NCI-H2227 treated with DMSO at 0.1 percent for 48 hours (cell line): ENCODE measurements at regions not wholly inside any gene's neighbourhood (a gene's known extent, or its start where the extent isn't known, plus 50 kb on each side); places are given as distances from the start of the nearest gene placed in this dataset.

ENCODE experiments used
- DNase-seq: peaks from one replicate; lab custom pipeline; 2025; lab: John Stamatoyannopoulos, UW

DNA sequence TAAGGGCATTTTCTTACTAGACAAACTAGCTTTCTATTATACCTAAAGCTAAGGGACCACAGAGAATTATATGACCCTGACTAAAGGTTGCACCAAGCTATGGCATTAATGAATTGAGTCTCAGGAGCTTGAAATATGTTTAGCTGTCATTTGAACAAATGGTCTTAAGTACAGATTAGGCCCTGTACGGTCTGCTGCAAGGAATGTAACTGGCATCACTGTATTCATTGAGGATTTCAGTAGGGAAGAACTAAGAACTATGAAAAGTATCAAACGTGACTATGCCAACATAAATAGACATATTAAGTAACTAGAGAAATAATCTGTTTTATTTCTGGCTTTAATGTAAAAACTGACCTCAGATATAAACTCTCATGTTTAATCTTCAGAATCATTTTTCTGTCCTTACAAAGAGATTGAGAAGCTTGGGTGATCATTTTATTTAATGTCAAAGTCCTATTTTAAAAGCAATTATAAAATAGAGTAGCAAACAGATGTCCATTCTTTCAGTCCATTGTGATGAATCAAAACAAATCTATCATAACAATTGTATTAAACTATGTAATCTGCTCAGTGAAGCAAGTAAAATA is 845.9 kb downstream of the MAT2B start:
- DNase-seq, result no peak

DNA sequence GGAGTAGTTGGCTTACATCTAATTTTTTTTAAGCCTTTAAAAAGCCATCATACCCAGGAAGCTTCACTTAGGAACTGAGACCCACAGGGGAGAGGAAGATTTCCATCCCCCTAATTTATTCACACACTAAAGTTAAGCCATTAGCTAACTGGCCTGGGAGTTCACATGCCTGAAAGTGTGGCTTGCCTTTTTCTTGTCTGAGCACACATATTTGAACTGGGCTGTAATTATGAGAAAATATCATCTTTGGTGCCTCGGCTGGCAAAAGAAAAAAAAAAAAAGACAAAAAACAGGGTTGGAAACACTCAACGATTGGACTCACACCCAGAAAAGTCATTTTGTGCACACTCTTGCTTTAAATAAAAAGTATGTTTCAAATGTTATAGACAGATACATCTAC is 847.3 kb downstream of the MAT2B start:
- DNase-seq, result peak; percentile 8

DNA sequence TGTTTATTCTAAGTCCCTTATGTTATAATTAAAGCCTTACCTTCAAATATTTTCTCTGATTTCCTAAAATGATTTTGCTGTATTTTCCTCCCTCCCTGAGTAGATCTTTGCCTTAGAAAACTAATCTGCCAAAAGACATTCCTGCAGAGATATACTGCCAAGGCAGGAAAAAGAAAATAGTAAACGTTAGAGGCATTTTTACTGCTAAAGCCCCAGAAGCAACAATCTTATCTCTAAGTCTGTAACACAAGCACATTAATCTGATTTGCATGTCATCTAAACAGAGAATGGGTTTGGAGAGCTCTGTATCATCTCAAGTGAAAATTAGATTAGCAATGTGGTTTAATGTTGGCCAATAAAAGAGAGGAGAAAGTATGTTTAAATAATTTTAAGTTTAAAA is 847.7 kb downstream of the MAT2B start:
- DNase-seq, result no peak

GRCh38 chr5:164354139-164354751 is 848.8 kb downstream of the MAT2B start:
- no peak for DNase-seq

DNA sequence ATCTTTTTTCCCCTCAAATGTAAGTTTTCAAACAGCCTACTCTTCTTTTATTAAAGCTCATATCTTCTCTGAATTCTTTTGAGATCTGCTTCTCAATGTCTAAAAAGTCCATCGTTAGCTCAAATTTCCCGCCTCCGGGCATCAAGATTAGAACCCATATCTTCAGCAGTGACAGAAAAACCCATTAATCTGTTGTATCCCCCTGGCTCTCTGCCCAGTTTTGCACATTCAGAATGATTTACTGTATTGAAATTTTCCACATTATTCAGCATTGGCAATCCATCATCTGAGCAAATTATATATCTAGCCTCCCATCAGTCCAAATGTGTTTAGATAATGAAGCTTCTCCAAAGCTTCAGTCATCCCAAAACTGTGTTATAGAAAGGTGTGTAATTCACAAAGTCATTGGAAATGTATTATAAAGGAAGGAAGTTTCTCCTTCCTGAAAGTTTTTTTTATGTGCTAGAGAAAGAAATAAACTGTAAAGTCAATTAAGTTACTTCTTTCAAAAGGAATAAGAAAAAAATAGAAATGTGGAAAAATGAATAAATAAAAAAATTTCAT is 849.9 kb downstream of the MAT2B start:
- peak; percentile 2 for DNase-seq

- no peak for DNase-seq
These were observed 851.4 kb downstream of the MAT2B start for GRCh38 chr5:164356790-164357189.

DNA sequence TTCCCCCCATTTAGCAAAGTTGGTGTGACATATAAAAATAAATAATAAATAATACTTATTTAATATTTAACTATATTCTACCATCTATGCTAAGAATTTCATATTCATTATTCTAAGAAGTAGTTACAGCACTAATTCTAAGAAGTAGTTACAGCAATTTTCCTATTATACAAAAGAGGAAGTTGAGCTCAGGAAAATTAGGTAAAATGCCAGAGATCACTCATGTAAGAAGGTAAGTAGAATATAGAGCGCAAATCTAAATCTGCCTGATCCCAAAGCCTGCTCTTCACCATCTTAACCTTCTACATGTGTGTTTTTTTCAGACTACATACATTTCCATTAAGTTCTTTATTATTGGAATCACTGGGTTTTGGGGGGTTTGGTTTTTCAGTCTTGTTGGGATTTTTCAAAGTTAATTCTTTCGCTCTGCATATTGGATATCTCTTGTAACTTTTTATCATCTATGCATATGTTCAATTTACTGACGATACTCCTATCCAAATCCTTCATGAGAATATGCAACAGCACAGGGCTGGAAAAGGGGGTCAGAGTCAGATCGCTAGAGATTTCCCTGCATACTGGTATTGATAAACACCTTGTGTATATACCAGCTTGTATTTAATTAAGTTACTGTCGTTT is 852.1 kb downstream of the MAT2B start:
- no peak for DNase-seq

DNA sequence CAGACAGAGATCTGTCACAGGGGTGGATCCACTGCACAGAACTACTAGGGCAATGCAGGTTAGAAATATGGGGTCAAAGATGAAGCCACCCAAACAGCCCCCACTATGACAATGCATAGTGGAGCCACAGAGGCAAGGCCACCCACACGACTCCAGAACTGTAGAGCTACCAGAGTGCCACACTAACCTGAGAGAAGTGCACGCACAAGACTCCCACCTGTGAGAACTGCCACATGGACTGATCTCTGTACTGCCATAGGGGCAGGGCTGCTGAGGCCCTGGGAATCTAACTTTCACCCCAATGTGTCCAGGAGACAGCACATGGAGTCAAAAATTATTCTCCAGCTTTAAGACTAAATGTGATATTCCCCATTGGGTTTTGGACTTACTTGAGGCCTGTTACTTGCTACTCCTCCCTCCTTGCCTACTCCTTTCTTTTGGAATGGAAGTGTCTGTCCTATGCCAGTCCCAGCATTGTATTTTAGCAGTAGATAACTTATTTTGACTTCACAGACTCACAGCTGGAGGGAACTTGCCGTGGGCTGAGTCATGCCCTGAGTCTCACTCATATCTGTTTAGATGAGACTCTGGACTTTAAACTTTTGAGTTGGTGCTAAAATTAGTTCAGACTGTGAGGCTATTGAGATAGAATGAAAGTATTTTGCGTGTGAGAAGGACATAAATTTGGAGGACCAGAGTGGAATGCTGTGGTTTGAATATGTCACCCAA is 853.3 kb downstream of the MAT2B start:
- DNase-seq, result no peak

DNA sequence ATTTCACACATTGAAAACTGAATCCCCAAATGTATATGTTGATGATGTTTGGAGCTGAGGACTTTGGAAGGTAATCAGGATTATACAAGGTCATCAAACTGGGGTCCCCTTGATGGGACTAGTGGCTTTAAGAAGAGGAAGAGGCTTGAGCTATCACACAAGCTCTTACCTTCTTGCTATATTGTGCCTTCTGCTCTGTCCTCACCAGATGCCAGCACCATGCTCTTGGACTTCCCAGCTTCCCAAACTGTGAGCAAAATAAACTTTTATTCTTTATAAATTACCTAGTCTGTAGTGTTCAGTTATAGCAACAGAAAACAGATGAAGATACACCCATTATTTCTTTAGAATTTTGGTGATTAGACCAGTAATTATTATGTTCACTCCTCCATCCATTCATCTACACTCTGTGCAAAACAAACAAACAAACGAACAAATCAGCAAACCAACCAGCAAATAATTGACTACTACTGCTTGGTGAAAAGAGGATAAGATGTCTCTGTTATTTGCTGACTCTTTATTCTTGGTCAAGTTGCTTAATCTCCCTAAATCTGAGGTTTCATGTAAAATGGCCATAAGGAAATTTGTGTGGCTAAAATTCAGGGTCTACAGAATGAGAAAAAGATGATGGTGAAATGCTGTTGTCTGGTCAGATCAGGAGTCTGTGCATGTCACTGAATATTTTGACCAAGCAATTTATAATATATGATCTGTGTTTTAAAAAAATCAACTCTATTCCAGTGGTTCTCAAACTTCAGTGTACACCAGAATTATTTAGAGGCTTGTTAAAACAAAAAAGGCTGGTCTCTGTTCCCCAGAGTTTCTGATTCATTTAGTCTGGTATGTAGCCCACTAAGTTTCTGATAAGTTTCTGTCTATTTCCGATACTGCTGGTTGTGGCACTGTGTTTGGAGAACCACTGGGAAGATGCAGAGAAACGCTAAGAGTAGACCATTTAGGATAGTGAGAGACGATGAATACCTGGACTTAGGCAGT is 854.1 kb downstream of the MAT2B start:
- DNase-seq, result no peak

DNA sequence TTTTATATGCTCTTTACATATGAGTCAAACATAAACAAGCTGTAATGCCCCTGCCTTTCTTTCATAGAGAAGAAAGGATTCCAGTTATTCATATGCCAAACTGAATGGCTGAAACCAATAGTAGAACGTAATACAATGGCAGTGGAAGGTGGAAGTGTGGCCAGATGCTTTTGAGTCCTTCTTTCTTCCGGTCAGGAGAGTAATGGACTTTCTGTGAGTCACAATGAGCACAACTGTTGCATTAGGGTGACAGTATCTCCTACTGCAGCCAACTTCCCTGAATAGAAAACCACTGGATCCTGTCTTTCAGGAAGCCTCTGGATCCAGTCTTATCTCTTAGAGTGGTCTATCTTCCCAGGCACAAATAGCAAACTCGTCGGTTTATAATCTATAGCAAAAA is 855.2 kb downstream of the MAT2B start:
- DNase-seq, result no peak

- no peak for DNase-seq
These were observed 856.6 kb downstream of the MAT2B start for GRCh38 chr5:164361986-164362385.

GRCh38 chr5:164362835-164363234 is 857.4 kb downstream of the MAT2B start:
- DNase-seq, result no peak

DNA sequence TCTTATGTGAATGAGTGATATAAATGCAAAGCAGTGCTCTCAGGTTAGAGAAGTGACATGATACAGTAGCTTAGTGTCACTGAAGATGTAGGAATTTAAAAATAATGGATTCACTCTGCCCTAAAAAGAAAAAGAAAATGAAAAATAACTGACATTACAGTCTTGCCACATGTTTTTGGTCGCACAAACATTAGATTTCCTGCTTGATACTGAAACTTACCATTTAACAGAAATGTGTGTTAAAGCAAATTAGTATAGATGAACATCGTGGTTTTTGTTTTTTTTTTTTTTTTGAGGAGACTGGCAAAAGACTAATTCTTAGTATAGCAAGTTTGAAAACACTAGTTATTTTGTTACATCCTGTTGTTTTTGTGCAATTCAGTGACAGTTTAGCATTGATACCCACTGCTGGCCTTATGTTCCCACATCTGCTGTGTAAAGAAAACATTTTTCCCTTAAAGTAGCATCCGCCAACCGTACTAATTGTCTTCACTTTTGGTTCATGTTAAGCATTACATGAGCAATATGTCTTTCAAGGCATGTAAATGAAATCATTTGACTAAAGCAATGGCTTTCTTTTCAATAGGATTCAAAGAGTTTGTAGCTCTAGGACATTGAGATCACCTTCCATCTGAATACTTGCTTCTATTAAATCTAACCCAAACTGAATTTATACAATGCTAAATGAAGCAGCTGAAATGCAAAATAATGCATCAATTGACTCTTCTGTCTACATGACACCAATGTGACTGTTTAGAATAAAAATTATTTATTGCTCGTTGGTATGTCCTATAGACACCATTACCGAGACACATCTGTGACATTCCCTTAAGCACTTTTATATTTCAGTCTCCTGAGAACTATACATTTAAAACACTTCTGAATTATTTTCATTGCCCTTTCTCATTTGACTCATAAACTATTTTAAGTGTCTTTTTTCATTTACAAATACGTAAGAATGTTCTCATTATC is 859.1 kb downstream of the MAT2B start:
- DNase-seq, result no peak

DNA sequence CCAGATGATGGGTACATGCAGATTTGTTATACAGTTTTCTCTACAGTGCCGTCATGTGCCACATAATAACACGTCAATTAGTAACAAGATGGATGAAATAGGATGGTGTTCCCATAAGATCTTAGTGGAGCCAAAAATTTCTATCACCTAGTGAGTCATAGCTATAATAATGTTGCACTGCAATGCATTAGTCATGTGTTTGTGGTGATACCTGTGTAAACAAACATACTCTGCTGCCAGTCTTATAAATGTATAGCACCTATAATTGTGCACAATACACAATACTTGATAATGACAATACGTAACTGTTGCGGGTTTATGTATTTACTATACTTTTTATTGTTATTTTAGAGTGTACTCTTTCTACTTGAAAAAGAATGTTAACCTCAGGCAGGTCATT is 865.4 kb downstream of the MAT2B start:
- DNase-seq, result no peak

DNA sequence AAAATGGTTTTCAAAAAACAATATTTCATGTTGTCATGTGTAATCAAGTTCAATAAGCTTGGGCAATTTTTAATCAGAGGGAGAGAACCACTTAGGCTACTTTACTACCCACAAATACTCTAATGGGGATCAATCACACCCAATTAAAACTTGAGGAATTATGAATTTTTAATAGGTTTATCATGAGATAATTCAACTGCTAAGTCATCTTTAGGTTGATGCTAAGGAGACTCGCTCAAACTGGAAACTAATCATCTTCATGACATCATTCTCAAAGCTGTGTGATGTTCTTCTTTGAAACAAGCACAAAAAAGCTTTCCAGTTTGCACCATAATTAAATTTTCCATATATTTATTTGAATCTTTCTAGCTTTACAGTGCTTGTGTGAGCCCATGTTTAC is 867.5 kb downstream of the MAT2B start:
- DNase-seq, result no peak

DNA sequence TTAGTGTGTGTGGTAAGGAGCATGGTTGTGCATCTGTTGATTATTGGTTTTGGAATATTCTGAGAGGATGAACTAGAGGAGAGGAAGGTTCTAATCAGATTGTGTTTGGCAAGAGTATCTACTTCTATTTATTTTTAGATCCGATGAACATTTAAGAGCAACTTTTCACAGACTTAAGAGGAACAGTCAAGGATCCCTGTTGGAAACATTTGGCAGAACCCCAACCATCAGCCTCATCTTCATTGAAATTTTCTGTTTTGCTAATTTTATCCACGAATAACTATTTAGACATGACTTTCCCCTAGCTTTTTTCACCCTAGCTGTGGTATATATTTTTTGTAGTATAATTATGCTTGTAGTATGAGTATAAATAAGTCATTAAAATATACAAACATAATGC is 868.5 kb downstream of the MAT2B start:
- DNase-seq, result no peak

DNA sequence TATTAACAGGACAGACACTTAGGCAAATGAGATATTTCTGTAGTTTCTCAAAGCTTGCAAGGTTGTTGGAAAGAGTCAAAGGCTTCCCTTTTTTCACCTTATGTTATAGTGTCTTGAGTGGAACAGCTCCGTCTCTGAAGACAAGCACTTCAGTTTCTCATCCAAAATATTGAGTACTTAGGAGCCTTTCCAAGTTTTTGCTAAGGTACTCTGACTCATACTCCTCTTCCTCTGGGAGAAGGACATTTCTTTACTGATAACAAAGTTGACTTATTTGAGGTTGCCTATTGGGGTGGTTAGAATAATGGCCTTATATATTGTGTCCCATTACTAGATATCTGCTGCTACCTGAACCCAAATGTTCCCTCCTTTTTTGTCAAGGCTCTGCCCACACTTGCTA is 869.6 kb downstream of the MAT2B start:
- DNase-seq, result no peak

- no peak for DNase-seq
These were observed 871.4 kb downstream of the MAT2B start for GRCh38 chr5:164376843-164377242.

DNA sequence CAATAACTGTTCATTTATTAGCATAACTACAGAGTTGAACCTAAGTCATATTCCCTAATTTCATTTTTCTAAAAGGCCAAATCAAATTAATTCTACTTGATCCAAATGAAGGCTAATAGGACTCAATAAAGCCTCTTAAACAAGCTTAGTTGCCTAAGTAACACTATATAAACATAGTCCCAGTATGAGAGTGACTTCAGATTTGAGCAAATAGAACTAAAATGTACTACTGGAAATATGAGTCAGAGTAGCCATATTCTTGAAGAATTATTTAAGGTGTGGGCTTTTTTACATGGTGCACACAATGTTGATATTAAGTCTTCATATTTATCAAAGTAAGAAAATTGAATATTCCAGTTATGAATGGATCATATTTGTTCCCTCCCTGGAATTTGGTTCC is 872.3 kb downstream of the MAT2B start:
- no peak for DNase-seq

GRCh38 chr5:164383662-164384061 is 878.2 kb downstream of the MAT2B start:
- no peak for DNase-seq
